GM12874 (cell line): ENCODE measurements at regions not wholly inside any gene's neighbourhood (a gene's known extent, or its start where the extent isn't known, plus 50 kb on each side); places are given as distances from the start of the nearest gene placed in this dataset.

Experiments
- CTCF ChIP-seq: IDR thresholded peaks from 2 replicates; pipeline ENCODE4 v1.5.1; 2011; ENCODE audit warnings: low read depth, mild to moderate bottlenecking, control low read depth, low read length, moderate library complexity; ENCODE audit not compliant: insufficient read depth

GRCh38 chr11:103806130-103806895 is 230.1 kb upstream of the DDI1 start:
- TF ChIP-seq CTCF = no peak

GRCh38 chr11:103807806-103808205 is 228.6 kb upstream of the DDI1 start:
- TF ChIP-seq CTCF = no peak

GRCh38 chr11:103808252-103808651 is 228.2 kb upstream of the DDI1 start:
- TF ChIP-seq CTCF = no peak

- no peak for TF ChIP-seq CTCF
Measured at GRCh38 chr11:103811870-103812455, 224.5 kb upstream of the DDI1 start.

- TF ChIP-seq CTCF = no peak
Measured at GRCh38 chr11:103812680-103813079, 223.8 kb upstream of the DDI1 start.

GRCh38 chr11:103824116-103824515 is 212.3 kb upstream of the DDI1 start:
- no peak for TF ChIP-seq CTCF

GRCh38 chr11:103825469-103825868 is 211.0 kb upstream of the DDI1 start:
- TF ChIP-seq CTCF = no peak
